DOHH2 (cell line): ENCODE measurements at regions not wholly inside any gene's neighbourhood (a gene's known extent, or its start where the extent isn't known, plus 50 kb on each side); places are given as distances from the start of the nearest gene placed in this dataset.

Source experiments
- CTCF ChIP-seq: fragments of 200-600 bp; sonication (generic); IDR thresholded peaks from one replicate; pipeline ENCODE4 v1.5.1; 2014; ENCODE audit warnings: antibody characterized with exemption, mild to moderate bottlenecking, low read depth, low read length; ENCODE audit not compliant: poor library complexity, severe bottlenecking
- EZH2phosphoT487 ChIP-seq: fragments of 200-600 bp; sonication (generic); IDR thresholded peaks from 2 replicates; pipeline ENCODE4 v1.6.1; 2017; ENCODE audit warnings: borderline replicate concordance, mild to moderate bottlenecking, antibody characterized with exemption, low read length, moderate library complexity, mixed read lengths

DNA sequence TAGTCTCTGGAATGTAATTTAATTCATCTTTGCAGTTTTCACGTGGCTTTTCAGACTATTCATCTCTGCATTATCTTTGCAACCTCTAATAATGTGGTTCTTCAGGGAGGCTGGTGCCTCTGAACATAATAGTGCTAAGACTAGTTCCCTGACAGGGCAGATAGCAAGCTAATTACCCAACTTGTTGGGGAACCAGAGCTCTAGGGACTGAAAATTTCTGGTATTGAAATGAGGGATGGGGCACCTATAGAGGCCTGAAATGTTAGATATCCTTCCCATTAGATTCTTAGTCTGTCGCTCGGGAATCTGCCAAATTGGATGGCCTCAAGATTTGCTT is 693.6 kb upstream of the MAP3K7 start:
- TF ChIP-seq EZH2phosphoT487, result no peak
- TF ChIP-seq CTCF, result no peak
